GM12878 (cell line): ENCODE measurements at regions not wholly inside any gene's neighbourhood (a gene's known extent, or its start where the extent isn't known, plus 50 kb on each side); places are given as distances from the start of the nearest gene placed in this dataset.

Experiments used
- ATAC-seq: fragments of 200-7000 bp; cut with Tn5 transposase; 3 replicates; pipeline ENCODE4 v1.9.1; 2020; ENCODE audit warnings: mild to moderate bottlenecking, moderate library complexity
- BruUV-seq: library from RNA; stranded (reverse); fragments of 400-500 nt; replicated peaks from 2 replicates; lab custom pipeline; 2021; lab: Mats Ljungman, UMichigan
- CTCF ChIA-PET: fragments of 300-600 bp; sonication (Branson Sonifier 250); formaldehyde crosslinking; extraction: SDS; loops from one replicate; lab custom pipeline; 2021; ENCODE audit warnings: inconsistent platforms; lab: Yijun Ruan, JAX
- POLR2A ChIA-PET: fragments of 350-600 bp; formaldehyde crosslinking; extraction: SDS; loops from one replicate; lab custom pipeline; 2021; ENCODE audit warnings: inconsistent platforms; lab: Charles Lee
- RAD21 ChIA-PET: fragments of 300-600 bp; sonication (Branson Sonifier 250); formaldehyde crosslinking; loops from one replicate; lab custom pipeline; 2023; ENCODE audit warnings: antibody characterized with exemption; ENCODE audit not compliant: unreplicated experiment; lab: Charles Lee
- SMC1A ChIA-PET: fragments of 300-600 bp; sonication (Branson Sonifier 250); formaldehyde crosslinking; loops from one replicate; lab custom pipeline; 2023; ENCODE audit not compliant: unreplicated experiment, uncharacterized antibody; lab: Charles Lee
- DNase-seq: peaks from one replicate; pipeline ENCODE4 v3.0.0-alpha.2; 2011; ENCODE audit warnings: low read depth, low spot score
- FAIRE-seq: peaks from 3 replicates; lab custom pipeline; 2011; peaks lifted over from hg19 to GRCh38; lab: Jason Lieb, UNC
- H2AFZ ChIP-seq: 2 replicates; pipeline ENCODE4 v1.6.0; 2011; ENCODE audit warnings: low read depth, low read length, control low read depth; ENCODE audit not compliant: control insufficient read depth
- H3K27ac ChIP-seq: 2 replicates; pipeline ENCODE4 v1.5.1; 2011; ENCODE audit warnings: control low read depth; ENCODE audit not compliant: control insufficient read depth, insufficient read depth
- H3K27me3 ChIP-seq, 2 experiments: replicated peaks in 1 of 2; 2 replicates each; pipeline versions ENCODE4 v1.6.0 to v1.6.1; 2011; ENCODE audit warnings: low read length in 1 of 2; ENCODE audit not compliant: control insufficient read depth in 2 of 2, insufficient read depth in 2 of 2
- H3K36me3 ChIP-seq, 2 experiments: 2 replicates each; pipeline ENCODE4 v1.5.1; 2011; ENCODE audit warnings: low read length in 1 of 2; ENCODE audit not compliant: control insufficient read depth in 2 of 2, insufficient read depth in 2 of 2
- H3K4me1 ChIP-seq: 2 replicates; pipeline ENCODE4 v1.6.1; 2011; ENCODE audit warnings: mild to moderate bottlenecking, low read length, moderate library complexity, mixed read lengths; ENCODE audit not compliant: control insufficient read depth, insufficient read depth
- H3K4me2 ChIP-seq: 2 replicates; pipeline ENCODE4 v1.6.0; 2011; ENCODE audit warnings: control low read depth; ENCODE audit not compliant: control insufficient read depth, insufficient read depth
- H3K4me3 ChIP-seq: fragments of 200-600 bp; sonication (generic); 2 replicates; pipeline ENCODE4 v1.5.1; 2016
- H3K79me2 ChIP-seq: 2 replicates; pipeline ENCODE4 v1.6.0; 2011; ENCODE audit warnings: low read length; ENCODE audit not compliant: control insufficient read depth, insufficient read depth
- H3K9ac ChIP-seq: 2 replicates; pipeline ENCODE4 v1.8.0; 2011; ENCODE audit warnings: low read length, control low read depth, mixed read lengths; ENCODE audit not compliant: control insufficient read depth, insufficient read depth
- H3K9me3 ChIP-seq: replicated peaks from 3 replicates; pipeline ENCODE4 v1.5.1; 2011; ENCODE audit warnings: mild to moderate bottlenecking, low read length; ENCODE audit not compliant: control insufficient read depth, insufficient read depth
- H4K20me1 ChIP-seq: 2 replicates; pipeline ENCODE4 v1.6.0; 2011; ENCODE audit not compliant: control insufficient read depth, insufficient read depth
- FOXM1 ChIP-seq: IDR thresholded peaks from 2 replicates; pipeline ENCODE4 v1.6.1; 2012; ENCODE audit warnings: low read depth, mild to moderate bottlenecking, inconsistent platforms, low read length, moderate library complexity
- HCFC1 ChIP-seq: fragments of 150-350 bp; IDR thresholded peaks from 2 replicates; pipeline ENCODE4 v1.6.1; 2014; ENCODE audit warnings: low read length
- KLF5 ChIP-seq: fragments of 450-650 bp; IDR thresholded peaks from 2 replicates; pipeline ENCODE4 v1.6.1; 2014; ENCODE audit warnings: mild to moderate bottlenecking; ENCODE audit not compliant: partially characterized antibody
- NR2F1 ChIP-seq: fragments of 450-650 bp; conservative IDR thresholded peaks from 2 replicates; pipeline ENCODE4 v1.6.1; 2017; ENCODE audit warnings: mild to moderate bottlenecking
- RUNX3 ChIP-seq: IDR thresholded peaks from 2 replicates; pipeline ENCODE4 v1.6.1; 2012; ENCODE audit warnings: low read length, inconsistent platforms
- WGBS: methylation state at CpG from one replicate; pipeline ENCODE4 v1.1.6; 2016; ENCODE audit warnings: low lambda C conversion rate; ENCODE audit not compliant: insufficient replicate concordance, insufficient coverage; ENCODE audit errors: missing lambda C conversion rate; 5-methylcytosine and 5-hydroxymethylcytosine counted together
- in situ Hi-C: fragments of 300-500 bp; cut with MboI; formaldehyde crosslinking; loops from 9 replicates; pipeline ENCODE4 v1.14.3; 2018; ENCODE audit warnings: mixed read lengths
- intact Hi-C: fragments of 100-400 bp; cut with micrococcal nuclease; formaldehyde crosslinking; loops from one replicate; pipeline ENCODE4 v1.14.2; 2022; ENCODE audit not compliant: unreplicated experiment
- TF ChIP-seq, protein P1 (sequence below): fragments of 450-650 bp; IDR thresholded peaks from 2 replicates; pipeline ENCODE4 v1.6.1; 2016; ENCODE audit warnings: mild to moderate bottlenecking
- TF ChIP-seq, protein P2 (sequence below): fragments of 450-650 bp; IDR thresholded peaks from 2 replicates; pipeline ENCODE4 v1.6.1; 2018; ENCODE audit warnings: borderline replicate concordance, mild to moderate bottlenecking; ENCODE audit not compliant: partially characterized antibody

DNA sequence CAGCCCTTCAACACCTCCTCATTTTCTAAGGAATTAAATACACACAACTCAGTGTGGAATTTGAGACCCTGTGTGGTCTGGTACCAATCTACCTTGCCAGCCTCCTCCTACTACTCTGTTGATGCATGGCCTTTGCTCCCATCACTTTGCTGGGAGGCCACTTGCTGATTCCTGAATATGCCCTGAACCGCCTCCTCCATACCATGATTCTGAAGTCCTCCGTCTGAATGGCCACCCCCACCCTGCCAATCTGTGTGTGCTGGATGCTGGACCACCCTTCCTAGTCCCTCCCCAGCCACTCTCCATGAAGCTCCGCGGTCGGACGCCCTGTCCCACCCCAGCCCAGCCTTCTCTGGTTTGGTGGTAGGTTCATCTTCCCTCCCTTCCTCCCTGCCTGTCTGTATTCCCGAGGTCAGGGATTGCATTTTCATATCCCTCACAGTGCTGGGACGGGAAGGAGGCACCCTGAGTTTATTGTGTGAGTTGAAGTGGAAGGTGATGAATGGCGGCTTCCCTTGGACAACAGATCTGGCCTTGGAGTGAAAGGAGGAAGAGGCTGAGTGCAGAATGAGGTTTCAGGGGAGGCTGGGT, 138.3 kb downstream of the CDC5L start (continued):
- no peak for TF ChIP-seq KLF5
- no peak for TF ChIP-seq FOXM1

DNA sequence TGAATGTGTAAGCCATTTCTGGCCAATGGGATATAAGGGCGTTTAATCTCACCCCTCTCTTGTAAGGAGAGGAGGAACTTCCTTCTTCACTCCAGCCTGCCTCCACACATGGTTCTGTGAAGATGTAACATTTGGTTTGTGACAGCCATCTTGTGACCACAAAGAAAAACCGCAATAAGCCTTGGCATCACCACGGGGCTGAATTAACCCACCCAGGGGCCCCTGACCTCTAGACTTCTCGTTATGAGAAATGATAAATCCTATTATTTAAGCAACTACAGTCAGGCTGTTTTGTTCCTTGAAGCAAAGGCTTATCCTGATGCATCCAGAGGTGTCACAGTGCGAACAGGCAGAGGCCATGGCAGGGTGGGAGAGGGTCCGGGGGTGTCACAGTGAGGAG, 139.7 kb downstream of the CDC5L start:
- no peaks in the 10 kb centered on the region for H3K4me1 ChIP-seq
- peaks cover 2% of the 10 kb centered on the region in 2 experiments; a peak in 3 of 4 replicates for H3K27me3 ChIP-seq
- ChIA-PET POLR2A (no interaction called here), CTCF (no interaction called here), SMC1A (no interaction called here), RAD21 (no interaction called here)
- WGBS = 19% methylated on average over 6 of the region's 6 CpGs
- no peak overlapping the region for H2AFZ ChIP-seq
- FAIRE-seq (no peak), DNase-seq (no peak), ATAC-seq (peak; percentile 43)
- no peaks in the 10 kb centered on the region; the same call in 2 of the 3 replicates for H3K9me3 ChIP-seq
- H3K27ac ChIP-seq = no peak overlapping the region
- no peak overlapping the region for H3K4me2 ChIP-seq
- no peaks in the 10 kb centered on the region for H4K20me1 ChIP-seq
- no TSS peak for BruUV-seq
- no peak overlapping the region for H3K4me3 ChIP-seq
- in situ Hi-C loops (no loop called here), intact Hi-C loops (no loop called here)
- H3K79me2 ChIP-seq = no peaks in the 10 kb centered on the region
- no peaks in the 10 kb centered on the region for H3K36me3 ChIP-seq
- TF ChIP-seq, protein P1, sequence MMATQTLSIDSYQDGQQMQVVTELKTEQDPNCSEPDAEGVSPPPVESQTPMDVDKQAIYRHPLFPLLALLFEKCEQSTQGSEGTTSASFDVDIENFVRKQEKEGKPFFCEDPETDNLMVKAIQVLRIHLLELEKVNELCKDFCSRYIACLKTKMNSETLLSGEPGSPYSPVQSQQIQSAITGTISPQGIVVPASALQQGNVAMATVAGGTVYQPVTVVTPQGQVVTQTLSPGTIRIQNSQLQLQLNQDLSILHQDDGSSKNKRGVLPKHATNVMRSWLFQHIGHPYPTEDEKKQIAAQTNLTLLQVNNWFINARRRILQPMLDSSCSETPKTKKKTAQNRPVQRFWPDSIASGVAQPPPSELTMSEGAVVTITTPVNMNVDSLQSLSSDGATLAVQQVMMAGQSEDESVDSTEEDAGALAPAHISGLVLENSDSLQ = no peak
- TF ChIP-seq HCFC1 = no peak
- peak; percentile 63 for TF ChIP-seq NR2F1
- 0 out of 2 replicates have a peak, but pooled peaks have one; percentile 20 for TF ChIP-seq RUNX3
- TF ChIP-seq, protein P2, sequence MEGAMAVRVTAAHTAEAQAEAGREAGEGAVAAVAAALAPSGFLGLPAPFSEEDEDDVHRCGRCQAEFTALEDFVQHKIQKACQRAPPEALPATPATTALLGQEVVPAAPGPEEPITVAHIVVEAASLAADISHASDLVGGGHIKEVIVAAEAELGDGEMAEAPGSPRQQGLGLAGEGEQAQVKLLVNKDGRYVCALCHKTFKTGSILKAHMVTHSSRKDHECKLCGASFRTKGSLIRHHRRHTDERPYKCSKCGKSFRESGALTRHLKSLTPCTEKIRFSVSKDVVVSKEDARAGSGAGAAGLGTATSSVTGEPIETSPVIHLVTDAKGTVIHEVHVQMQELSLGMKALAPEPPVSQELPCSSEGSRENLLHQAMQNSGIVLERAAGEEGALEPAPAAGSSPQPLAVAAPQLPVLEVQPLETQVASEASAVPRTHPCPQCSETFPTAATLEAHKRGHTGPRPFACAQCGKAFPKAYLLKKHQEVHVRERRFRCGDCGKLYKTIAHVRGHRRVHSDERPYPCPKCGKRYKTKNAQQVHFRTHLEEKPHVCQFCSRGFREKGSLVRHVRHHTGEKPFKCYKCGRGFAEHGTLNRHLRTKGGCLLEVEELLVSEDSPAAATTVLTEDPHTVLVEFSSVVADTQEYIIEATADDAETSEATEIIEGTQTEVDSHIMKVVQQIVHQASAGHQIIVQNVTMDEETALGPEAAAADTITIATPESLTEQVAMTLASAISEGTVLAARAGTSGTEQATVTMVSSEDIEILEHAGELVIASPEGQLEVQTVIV = no peak
- no peak overlapping the region for H3K9ac ChIP-seq
